ENCODE measurements at regions not wholly inside any gene's neighbourhood (a gene's known extent, or its start where the extent isn't known, plus 50 kb on each side); places are given as distances from the start of the nearest gene placed in this dataset.
"Not testable (repeated sequence)": the region's sequence is repeated elsewhere in the genome, so short reads cannot be mapped to it uniquely, and the experiment has no call there.

DNA sequence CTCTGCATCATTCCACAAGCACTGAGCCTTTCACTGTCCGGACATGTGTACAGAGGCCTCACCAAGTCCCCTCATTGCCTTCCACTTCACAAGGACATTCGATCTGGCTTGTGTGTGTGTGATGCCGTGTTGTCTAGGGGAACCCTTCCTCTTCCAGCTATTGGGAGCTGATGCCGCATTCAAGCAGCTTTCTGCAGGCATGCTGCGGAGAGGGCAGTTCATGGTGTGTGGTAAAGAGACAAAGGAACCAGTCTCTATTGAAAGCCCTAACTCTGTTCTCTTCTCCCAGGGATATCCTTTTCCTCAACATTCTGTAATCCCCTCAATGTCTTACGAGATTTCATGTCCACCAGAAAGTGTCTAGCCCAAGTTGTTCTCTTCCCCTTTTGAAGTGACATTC lies 141.6 kb downstream of the ALOX5 start:
- no peak for TF ChIP-seq CTCF (IDR thresholded peaks at IDR 0.05; ENCODE audit: insufficient read depth, low read depth, low read length, missing control alignments)
- DNase-seq (ENCODE audit: low read depth): no peak

GRCh38 chr10:45514291-45515270 lies 140.6 kb downstream of the ALOX5 start:
- DNase-seq (ENCODE audit: low read depth): no peak
- H3K4me3 ChIP-seq (ENCODE audit: low read depth, low read length): no peak overlapping the region
- TF ChIP-seq CTCF (IDR thresholded peaks at IDR 0.05; ENCODE audit: insufficient read depth, low read depth, low read length, missing control alignments): no peak

More for the DNA sequence above, 141.6 kb downstream of the ALOX5 start:
- H3K4me3 ChIP-seq (ENCODE audit: low read depth, low read length): no peak overlapping the region

DNA sequence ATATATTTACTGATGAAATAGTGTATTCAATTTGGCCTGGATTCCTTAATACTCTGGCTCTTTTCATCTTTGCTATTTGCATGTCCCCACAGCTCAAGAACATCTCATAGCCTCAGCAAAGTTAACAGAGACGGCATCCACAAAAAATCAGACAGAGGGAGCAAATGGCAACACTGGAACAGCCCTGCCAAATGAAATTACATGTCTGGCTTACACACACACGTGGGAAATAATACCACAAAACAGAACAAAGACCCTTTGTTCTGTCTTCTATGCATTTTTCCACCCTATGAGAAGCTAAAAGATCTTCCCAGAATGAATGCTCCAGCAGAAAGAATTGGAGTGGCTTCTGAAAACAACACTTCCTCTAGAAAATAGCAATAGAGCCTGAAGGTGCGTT lies 139.5 kb downstream of the ALOX5 start:
- no peak for DNase-seq (ENCODE audit: low read depth)
- TF ChIP-seq CTCF (IDR thresholded peaks at IDR 0.05; ENCODE audit: insufficient read depth, low read depth, low read length, missing control alignments): no peak
- H3K4me3 ChIP-seq (ENCODE audit: low read depth, low read length): no peak overlapping the region

DNA sequence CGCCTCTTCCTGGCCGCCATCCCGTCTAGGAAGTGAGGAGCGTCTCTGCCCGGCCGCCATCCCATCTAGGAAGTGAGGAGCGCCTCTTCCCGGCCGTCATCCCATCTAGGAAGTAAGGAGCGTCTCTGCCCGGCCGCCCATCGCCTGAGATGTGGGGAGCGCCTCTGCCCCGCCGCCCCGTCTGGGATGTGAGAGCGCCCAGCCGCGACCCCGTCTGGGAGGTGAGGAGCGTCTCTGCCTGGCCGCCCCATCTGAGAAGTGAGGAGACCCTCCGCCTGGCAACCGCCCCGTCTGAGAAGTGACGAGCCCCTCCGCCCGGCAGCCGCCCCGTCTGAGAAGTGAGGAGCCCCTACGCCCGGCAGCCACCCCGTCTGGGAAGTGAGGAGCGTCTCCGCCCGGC lies 137.9 kb downstream of the ALOX5 start:
- not testable (repeated sequence) for H3K4me3 ChIP-seq (ENCODE audit: low read depth, low read length)

DNA sequence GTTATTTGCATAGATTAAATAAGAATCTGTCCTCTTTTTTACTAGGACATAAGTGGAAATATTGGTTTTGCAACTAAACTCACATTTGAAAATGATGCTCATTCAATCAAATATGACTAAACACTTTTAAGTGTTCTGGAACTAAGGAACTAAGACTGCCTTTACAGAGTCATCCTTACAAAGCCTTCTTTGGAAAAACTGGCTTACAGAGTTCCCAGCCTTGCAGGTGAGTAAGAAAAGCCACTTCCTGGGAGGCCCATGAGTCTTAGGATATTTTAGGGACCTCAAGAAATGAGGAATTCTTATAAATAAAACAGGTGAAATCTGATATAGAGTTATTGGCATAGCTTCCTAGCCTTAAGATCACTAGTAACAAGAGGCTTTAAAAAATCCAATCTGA lies 135.5 kb downstream of the ALOX5 start:
- H3K4me3 ChIP-seq (ENCODE audit: low read depth, low read length): no peak overlapping the region
- no peak for DNase-seq (ENCODE audit: low read depth)
- no peak for TF ChIP-seq CTCF (IDR thresholded peaks at IDR 0.05; ENCODE audit: insufficient read depth, low read depth, low read length, missing control alignments)

More for the DNA sequence above, 137.9 kb downstream of the ALOX5 start:
- DNase-seq (ENCODE audit: low read depth): not testable (repeated sequence)

GRCh38 chr10:45505311-45505710 lies 131.3 kb downstream of the ALOX5 start:
- DNase-seq (ENCODE audit: low read depth): no peak
- TF ChIP-seq CTCF (IDR thresholded peaks at IDR 0.05; ENCODE audit: insufficient read depth, low read depth, low read length, missing control alignments): no peak

GRCh38 chr10:45502458-45502857 lies 128.4 kb downstream of the ALOX5 start:
- no peak for DNase-seq (ENCODE audit: low read depth)
- no peak for TF ChIP-seq CTCF (IDR thresholded peaks at IDR 0.05; ENCODE audit: insufficient read depth, low read depth, low read length, missing control alignments)
- no peak overlapping the region for H3K4me3 ChIP-seq (ENCODE audit: low read depth, low read length)

More at GRCh38 chr10:45505311-45505710, 131.3 kb downstream of the ALOX5 start:
- no peak overlapping the region for H3K4me3 ChIP-seq (ENCODE audit: low read depth, low read length)
